Right lung (tissue), 2 donors: ENCODE measurements at regions not wholly inside any gene's neighbourhood (a gene's known extent, or its start where the extent isn't known, plus 50 kb on each side); places are given as distances from the start of the nearest gene placed in this dataset.

Experiments used
- DNase-seq, 2 donors: peaks; one replicate each; pipeline ENCODE4 v3.0.0-alpha.2; 2013

DNA sequence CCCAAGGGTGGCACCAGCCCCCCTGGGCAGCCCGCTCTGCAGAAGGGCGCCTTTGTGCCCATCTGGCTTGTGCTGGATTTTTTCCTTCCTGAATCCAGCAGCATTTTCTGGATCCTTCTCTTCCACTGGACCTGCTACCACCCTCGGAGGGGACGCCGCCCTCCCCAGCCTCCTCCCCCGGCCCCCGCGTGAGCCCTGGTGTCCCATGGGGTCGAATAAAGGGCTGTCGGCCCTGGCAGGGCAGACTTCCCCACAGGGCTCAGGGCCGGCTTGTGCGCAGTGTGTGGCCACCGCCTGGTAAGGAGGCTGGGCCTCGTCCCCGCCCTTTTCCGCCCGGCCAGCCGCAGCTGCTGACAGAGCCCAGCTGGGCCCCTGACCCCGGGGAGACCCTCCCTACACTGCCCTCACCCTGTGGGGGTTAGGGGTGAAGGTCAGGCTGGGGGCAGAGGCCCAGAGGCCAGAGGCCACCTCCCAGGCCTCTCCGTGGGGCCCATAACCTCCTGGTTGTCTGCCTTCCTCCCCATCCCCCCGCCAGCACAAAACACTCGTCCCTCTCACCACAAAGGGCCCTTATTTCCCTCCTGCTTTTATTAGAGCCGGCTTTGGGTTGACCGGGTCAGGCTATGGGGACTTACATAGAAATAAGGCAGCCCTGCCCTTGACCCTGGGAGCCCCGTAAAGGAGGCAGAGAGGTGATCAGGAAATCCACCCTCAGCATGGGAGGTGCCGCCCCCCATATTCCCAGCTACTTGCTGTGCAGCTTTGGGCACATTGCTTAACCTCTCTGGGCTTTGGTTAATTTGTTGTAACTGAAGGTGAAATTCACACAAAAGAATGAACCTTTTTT, 179.3 kb upstream of the CIBAR2 start:
- peak; percentile 77 to 80 for DNase-seq

DNA sequence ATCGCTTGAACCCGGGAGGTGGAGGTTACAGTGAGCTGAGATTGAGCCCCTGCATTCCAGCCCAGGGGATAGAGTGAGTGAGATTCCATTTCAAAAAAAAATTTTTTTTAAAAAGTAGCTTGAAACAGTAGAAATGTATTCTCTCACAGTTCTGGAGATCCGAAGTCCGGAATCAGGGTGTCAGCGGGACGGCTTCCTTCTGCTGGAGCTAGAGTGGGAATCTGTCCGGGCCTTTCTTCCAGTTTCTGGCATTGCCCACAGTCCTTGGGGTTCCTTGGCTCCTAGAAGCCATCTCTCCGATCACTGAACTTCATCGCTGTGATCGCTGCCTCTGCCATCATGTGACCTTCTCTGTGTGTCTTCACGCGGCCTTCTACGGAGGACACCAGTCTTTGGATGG, 181.2 kb upstream of the CIBAR2 start:
- DNase-seq = no peak

DNA sequence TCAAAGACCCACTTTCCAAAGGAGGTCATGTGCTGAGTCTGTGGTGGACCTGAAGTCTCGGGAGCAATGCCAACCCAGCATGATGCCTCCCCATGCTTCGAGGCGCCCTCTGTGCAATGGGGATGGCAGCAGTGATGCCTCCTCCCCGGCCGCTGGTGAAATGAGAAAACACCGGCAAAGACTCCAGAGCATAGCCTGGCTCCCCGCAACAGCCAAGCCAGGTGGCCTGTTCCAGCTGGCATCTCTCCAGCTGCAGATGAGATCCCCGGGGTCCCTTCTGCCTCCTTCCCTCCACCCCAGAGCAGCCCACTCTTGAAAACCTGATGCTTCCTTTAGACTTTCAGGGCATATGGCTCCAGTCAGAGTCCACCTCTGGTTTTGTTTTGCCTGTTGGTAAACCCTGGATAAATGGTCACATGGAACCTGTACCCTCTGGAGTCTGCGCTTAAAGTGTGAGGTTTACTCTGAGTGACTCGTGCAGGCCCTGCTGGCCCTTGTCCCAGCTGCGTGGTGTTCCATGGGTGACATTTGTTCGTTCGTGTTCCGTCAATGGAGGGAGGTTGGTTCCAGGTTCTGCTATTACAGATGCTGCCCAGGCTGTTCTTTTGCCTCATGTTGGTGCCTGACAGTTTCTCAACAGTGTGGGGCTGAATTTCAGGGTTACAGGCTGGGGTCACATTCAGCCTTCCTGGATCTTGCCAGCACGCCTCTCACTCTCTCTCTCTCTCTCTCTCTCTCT, 181.8 kb upstream of the CIBAR2 start:
- DNase-seq = no peak

DNA sequence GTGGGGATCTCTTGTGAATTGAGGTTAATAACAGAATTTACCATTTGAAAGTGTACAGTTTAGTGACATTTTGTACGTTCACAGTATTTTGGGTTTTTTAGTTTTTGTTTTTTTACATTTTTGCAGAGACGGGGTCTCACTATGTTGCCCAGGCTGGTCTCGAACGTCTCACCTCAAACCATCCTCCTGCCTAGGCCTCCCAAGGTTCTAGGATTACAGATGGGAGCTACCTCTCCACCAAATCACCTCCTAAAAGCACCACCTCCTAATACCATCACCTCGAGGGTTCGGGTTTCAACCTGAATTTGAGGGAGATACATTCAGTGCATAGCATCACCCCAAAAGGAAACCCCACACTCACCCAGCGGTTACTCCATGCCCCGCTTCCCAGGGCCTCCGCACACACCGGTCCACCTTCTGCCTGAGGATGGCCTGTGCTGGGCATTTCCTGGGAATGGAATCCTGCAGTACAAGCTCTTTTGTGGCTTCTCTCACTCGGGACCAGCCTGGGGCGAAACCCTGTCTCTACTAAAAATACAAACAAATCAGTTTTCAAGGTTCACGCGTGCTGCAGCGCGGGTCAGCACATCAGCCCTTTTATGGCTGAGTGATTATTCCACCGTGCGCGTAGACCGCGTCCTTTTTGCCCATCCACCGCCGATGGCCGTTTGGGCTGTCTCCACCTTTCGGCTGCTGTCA, 182.7 kb upstream of the CIBAR2 start:
- DNase-seq = no peak

DNA sequence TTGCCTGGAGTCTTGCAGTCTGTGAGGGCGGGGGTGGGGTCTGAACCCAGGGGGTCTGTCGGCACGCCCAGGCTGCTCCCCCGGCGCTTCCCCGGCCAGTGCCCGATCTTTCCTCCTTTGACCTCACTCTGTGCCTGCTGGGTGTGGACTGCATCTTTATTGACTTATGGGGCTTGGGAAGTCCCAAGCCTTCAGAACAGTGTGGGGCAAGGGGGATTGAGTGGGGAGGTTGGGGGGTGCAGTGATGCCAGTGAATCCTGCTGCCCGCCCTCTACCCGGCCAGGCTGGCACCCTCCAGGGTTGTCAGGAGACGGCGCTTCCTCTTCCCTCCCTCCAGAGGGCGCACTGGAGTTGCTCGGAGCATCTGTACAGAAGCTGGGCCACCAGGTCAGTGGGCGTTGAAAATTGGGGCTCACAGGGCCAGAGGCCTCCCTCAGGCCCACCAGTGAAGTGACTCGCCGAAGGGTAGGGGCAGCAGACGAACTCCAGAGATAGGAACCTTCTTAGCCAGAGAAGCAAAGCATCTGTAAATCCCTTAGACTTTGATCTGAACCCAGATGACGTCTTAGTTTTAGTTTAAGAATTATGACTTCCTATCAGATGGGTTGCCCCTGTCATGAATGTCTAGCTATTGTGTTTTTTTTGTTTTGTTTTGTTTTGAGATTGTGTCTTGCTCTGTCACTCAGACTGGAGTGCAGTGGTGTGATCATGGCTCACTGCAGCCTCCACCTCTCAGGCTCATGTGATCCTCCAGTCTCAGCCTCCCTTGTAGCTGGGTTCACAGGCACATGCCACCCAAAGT, 184.8 kb upstream of the CIBAR2 start:
- DNase-seq = no peak

DNA sequence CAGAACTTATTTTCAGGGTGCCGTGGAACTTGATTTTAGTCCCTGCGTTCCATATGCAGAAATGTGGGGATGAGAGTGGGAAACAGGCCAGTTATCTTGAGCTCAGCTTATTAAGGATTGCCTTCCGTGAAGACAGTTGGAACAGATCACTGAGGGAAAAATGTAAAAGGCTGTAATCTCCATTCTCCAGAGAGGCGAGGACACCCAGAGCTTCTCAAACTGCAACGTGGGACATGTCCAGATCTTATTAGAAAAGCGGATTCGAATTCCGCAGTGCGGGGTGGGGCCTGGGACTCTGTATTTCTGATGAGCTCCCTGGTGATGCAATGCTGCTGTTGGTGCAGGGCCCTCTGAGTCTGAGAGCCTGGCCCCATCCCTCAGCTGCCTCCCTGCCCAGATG, 185.6 kb upstream of the CIBAR2 start:
- no peak for DNase-seq

DNA sequence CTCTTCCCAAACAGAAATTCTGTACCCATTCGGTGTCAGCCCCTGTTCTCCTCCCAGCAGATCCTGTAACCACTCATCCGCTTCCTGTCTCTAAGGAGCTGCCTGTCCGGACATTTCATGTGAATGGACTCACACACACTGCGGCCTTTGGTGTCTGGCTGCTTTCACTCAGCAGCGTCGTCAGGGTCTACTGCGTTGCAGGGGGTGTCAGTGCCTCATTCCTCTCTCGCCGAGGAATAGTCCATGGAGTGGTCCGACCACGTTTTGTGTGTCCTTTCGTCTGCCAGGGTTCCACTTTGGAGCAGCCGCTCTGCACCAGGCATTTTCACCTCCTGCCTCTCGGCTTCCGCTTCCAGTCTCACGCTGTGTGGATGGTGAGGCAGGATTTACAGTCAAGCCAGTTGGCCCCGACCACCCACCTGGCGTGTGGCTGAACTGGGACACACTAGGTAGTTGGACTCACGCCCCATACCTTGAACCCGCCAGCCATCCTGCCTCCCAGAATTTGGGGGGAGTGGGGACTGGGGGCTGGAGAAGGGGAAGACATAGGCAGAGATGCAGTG, 188.2 kb upstream of the CIBAR2 start:
- no peak for DNase-seq

DNA sequence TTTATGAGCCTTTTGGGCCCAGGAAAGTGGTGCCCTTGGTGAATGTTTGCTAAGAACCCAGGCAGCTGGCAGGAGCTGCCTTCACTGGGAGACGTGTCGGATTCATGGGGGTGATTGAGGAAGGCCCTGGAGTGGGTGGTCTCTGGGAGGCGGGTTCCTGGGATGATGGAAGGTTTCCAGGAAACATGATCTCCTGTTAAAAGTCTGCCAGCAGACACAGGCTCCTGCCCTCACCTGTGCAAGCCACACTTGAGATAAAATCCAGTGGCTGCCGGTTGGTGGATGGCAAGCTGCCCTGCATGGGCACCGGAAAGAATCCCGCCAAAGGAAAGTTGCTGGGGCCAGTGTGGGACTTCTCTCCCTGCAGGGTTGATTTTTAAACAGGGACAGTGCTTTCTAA, 189.0 kb upstream of the CIBAR2 start:
- DNase-seq = no peak

DNA sequence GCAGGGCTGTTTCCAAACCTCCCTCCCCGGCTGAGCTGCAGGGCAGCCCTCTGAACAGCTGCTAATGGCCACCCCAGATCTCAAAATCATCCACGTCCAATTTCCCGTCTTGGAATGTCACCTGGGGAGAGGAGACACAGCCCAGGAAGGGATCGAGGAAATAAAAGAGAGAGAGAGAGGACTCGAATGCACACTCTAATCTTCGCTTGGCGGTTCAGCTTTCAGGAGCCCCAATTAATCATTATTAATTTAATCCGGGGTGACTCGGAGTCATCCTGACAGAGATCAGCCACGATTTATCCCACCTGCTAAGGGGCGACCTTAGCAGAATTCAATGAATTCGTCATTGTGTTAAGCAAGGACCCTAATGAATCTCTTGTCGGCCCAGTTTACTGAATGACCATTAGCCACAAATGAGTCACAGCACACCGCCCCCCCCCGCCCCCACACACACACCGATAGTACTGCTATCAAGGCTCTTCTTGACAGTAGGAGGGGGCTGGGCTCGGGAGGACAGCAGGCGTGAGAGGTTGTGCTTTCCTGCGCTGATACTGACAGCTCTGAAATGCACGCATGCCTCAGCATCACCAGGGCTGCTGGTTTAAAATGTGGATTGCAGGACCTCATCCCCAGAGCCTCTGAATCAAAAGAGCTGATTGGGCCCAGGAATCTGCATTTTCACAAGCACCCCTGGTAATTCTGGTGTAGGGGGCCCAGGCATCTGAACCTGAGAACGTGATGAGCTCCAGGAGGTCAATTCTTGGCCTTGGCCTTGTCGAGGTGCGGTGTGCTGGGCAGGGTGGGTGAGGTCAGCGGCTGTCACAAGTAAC, 190.0 kb upstream of the CIBAR2 start:
- DNase-seq = no peak

DNA sequence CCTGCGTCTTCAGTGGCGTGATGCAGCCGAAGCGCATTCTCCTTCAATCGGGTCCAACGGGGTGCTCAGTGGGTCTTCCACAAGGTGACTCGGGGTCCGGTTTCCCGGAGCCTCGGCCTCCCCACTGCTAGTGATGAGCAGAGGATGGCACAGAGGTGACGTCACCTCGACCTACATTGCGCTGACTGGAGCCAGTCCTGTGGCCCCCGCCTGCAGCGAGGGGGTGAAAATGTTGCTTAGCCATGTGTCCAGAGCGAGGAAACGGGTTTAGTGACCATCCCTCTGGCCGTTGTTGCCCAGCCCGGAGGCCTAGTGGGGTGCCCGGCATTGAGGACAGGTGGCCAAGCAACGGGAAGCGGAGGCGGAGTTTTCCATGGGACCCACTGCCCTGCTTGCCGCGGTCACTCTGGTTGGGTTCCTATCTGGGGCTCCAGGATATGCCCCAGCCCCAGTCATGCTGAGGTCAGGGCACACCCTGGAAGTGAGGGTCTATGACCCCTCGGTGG, 190.6 kb upstream of the CIBAR2 start:
- DNase-seq = no peak

DNA sequence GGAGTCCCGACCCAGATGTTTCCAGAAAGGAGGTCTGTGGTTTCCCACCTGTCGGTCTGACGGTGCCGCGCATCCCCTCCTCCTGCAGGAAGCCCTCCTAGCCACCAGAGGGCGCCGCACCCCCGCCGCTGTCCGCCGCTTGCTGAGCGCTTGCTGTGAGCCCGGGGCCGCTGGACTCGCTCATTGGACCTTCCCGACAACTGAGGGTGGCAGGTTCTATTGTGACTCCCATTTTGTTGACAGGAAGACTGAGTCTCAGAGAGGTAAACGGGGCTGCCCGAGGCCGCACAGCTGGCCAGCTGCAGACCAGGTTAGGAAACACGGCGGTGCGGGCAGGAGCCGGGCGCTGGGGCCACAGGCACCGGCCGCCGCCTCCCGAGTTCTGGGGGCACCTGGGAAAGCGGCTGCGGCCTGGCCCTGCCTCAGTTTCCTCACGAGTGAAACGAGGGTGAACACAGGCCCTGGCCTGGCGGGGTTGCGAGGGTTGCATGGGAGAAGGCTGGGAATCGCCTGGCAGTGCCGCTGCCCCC, 191.1 kb upstream of the CIBAR2 start:
- DNase-seq = no peak

DNA sequence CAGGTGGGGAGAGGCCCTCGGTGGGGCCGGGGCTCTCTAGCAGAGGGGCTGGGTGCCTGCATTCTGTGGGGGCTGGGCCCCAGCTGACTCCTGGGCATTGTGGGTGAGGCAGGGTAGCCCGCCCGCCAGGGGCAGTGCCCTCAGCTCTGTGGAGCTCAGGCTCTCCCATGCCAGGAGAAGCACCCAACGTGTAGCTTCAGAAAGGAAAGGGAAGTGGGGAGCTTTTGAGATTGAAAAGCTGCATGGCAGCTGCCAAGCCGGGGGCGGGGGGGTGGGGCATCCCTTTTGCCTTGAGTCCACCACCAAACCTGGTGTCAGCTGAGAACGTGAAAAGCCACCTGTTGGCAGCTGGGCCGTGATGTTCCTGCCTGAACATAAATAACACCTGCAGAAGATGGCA, 192.1 kb upstream of the CIBAR2 start:
- DNase-seq = no peak

DNA sequence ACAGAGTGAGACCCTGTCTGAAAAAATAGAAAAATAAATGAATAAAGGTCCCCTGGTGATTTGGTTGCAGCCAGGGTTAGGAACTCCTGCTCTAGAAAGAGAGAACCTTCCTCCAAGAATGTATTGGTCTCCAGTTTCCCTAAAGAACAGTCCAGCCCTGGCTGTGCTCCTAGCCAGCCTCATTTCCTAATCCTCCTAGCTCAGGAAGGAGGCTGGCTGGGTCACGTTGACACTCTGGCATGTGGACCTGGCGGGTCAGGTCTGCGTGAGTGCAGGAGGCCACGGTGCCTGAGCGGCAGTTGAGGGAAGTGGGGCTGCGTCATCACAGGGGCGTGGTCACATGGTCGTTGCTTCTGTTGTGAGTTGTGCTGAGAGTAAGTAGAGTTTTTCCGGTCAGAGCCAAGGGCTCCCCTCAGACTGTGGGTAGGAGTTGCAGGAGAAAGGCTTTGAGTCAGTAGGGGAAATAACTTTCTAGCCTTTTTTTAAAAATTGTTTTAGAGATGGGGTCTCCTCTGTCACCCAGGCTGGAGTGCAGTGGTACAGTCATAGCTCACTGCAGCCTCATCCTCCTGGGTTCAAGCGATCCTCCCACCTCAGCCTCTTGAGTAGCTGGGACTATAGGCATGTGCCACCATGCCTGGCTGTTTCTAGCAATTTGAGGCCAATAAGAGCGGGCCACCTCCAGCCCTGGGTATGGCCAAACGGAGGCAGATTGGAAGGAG, 194.0 kb upstream of the CIBAR2 start:
- DNase-seq = peak; percentile 74 to 75

DNA sequence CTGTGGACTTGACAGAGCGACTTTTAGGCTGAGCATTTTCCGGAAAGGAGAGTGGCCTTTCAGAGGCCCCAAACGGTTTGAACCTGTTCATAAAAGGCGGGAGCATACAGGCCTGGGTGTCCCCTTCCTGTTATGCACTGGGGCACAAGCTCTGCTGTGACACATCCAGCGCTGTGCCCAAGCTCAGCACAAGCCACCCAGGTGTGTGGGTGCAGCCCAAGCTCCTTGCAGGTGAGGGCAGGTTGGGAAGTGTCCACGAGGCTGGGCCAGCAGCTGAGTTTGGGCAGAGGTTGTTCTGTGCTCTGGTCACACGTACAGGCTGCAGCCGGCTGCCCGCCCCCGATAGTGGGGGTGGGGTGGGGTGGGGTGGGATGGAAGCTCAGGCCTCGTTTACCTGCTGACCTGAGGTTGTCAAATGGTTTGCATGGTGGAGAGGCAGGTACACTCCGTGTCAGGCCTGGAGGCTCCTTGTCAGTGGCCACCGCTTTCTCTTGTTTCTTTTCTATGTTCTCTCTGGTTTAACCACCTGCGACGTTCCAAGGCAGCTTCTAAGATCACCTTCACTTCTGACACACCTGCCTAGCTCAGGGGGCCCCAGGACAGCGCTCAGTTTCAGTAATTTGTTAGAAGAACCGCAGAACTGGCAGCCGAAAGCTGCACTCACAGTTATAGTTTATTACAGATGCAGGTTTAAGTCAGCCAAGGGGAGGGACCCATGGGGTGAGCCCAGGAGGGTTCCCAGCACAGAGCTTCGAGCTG, 194.7 kb upstream of the CIBAR2 start:
- no peak for DNase-seq

DNA sequence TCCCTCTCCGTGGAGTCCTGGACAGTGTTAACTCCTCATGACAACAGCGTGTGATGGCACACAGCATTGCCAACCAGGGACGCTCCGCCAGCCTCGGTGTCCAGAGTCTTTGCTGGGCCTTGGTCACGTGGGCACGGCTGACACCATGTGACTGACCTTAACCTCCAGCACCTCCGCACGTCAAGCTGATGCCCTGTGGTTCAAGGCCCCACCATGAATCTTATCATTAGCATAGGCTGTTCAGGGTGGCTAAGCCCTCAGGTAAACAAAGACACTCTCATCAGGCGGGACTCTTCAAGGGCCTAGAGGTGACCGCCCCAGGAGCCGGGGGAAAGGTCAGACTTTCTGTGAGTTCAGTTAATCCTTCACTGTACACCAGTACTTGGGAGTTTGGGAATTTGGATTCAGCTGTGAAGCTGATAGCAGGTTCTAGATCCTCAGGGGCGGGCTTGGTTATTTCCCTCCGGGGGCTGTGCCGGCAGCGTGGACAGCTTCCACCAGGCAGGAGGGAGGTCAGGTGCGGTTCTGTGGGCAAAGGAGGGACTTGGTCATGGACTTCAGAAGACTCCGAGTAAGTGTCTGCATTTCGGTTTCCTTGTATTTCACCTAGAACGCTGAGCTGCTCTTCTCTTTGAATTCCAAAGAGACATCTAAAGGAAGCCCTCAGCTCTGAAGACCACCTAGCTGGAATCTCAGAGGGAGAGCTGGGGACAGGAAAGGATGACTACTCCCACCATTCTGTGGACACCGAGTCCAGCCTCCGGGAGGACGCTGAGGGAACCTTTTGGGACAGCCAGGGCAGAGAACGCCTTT, 195.5 kb upstream of the CIBAR2 start:
- DNase-seq = no peak

DNA sequence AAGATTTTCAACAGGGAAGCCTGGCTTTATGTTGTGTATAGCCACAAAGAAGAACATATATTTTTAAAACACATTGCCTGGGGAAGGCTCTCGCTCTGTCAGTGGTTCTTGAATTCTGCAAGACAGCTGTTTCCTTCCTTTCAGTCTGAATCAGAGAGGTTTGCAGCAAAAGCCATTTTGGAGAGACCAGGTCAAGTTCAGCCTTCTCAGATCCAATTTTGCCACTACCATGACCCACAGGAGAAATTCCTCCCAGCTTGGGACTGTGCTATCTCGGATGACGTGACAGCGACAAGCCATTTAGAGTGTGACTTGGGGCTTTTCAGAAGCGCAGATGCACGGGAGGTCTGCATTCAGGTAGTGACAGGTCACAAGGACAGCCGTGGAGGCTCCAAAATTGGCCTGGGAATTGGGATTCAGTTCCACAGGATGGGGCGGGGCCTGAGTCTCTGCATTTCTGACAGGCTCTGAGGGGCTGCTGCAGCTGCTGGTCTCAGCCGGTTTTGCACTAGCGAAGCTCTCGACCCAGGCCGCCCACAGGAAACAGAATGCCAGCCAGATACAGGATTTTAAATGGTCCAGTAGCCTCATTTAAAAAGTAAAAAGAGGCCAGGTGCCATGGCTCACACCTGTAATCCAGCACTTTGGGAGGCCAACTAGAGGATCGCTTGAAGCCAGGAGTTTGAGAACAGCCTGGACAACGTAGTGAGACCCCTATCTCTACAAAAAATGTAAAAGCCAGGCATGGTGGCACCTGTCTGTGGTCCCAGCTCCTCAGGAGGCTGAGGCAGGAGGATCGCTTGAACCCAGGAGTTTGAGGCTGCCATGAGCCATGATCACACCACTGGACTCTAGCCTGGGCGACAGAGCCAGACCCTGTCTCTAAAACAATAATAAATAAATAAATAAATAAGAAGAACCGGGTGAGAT, 196.6 kb upstream of the CIBAR2 start:
- no peak for DNase-seq
